ENCODE measurements at regions not wholly inside any gene's neighbourhood (a gene's known extent, or its start where the extent isn't known, plus 50 kb on each side); places are given as distances from the start of the nearest gene placed in this dataset.

GRCh38 chr5:58149345-58149744 is 310.5 kb downstream of the PLK2 start:
- Histone ChIP-seq H3K4me3 (no peak overlapping the region), H3K36me3 (no peaks in the 10 kb centered on the region), H3K4me1 (ENCODE audit: control insufficient read depth in 1 of 2, low read depth in 2 of 2) (no peaks in the 10 kb centered on the region), H3K27me3 (replicated peaks; ENCODE audit: insufficient read depth) (no peaks in the 10 kb centered on the region), H3K9me3 (no peaks in the 10 kb centered on the region), H3K27ac (no peak overlapping the region)
- DNase-seq (ENCODE audit: low spot score) (no peak), ATAC-seq (ENCODE audit: insufficient number of reproducible peaks, low FRiP score, low read depth) (no peak)
- TF ChIP-seq CTCF (IDR thresholded peaks at IDR 0.05): no peak

- Histone ChIP-seq H3K9me3 (no peaks in the 10 kb centered on the region), H3K4me3 (no peak overlapping the region), H3K4me1 (ENCODE audit: control insufficient read depth in 1 of 2, low read depth in 2 of 2) (no peaks in the 10 kb centered on the region), H3K27ac (no peak overlapping the region), H3K27me3 (replicated peaks; ENCODE audit: insufficient read depth) (no peaks in the 10 kb centered on the region), H3K36me3 (no peaks in the 10 kb centered on the region)
- TF ChIP-seq CTCF (IDR thresholded peaks at IDR 0.05): no peak
- DNase-seq (ENCODE audit: low spot score) (no peak), ATAC-seq (ENCODE audit: insufficient number of reproducible peaks, low FRiP score, low read depth) (no peak)
Measured at GRCh38 chr5:58148254-58148775, 311.6 kb downstream of the PLK2 start.

- DNase-seq (ENCODE audit: low spot score) (no peak), ATAC-seq (ENCODE audit: insufficient number of reproducible peaks, low FRiP score, low read depth) (no peak)
- H3K4me1 ChIP-seq (ENCODE audit: control insufficient read depth in 1 of 2, low read depth in 2 of 2): no peaks in the 10 kb centered on the region
- TF ChIP-seq CTCF (IDR thresholded peaks at IDR 0.05): no peak
- H3K27ac ChIP-seq: no peak overlapping the region
- H3K36me3 ChIP-seq: no peaks in the 10 kb centered on the region
- H3K9me3 ChIP-seq: no peaks in the 10 kb centered on the region
- H3K4me3 ChIP-seq: no peak overlapping the region
- H3K27me3 ChIP-seq (replicated peaks; ENCODE audit: insufficient read depth): no peaks in the 10 kb centered on the region
Measured at GRCh38 chr5:58145397-58145934, 314.4 kb downstream of the PLK2 start.

- H3K4me3 ChIP-seq: no peak overlapping the region
- ATAC-seq (ENCODE audit: insufficient number of reproducible peaks, low FRiP score, low read depth) (no peak), DNase-seq (ENCODE audit: low spot score) (no peak)
- H3K4me1 ChIP-seq (ENCODE audit: control insufficient read depth in 1 of 2, low read depth in 2 of 2): no peaks in the 10 kb centered on the region
- no peaks in the 10 kb centered on the region for H3K27me3 ChIP-seq (replicated peaks; ENCODE audit: insufficient read depth)
- no peaks in the 10 kb centered on the region for H3K9me3 ChIP-seq
- no peaks in the 10 kb centered on the region for H3K36me3 ChIP-seq
- TF ChIP-seq CTCF (IDR thresholded peaks at IDR 0.05): no peak
- no peak overlapping the region for H3K27ac ChIP-seq
Measured at GRCh38 chr5:58143727-58144126, 316.2 kb downstream of the PLK2 start.

DNA sequence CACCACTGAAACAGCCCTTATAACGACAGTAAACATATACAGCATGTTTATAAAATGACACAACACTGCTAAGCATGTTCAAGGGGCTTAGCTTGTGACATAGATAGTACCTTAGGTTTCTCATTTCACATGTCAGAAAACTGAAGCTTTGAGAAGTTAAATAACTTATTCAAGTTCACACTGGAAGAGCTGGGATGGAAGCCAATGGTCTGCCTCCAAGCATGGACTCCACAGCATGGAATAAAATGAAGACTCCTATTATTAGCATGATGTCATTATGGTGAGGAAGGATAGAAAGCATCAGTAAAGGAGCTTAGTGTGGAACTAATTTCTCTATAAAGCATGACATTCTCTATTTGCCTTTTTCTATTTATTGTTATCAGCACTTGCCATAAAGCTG is 316.7 kb downstream of the PLK2 start:
- TF ChIP-seq CTCF (IDR thresholded peaks at IDR 0.05): no peak
- H3K27me3 ChIP-seq (replicated peaks; ENCODE audit: insufficient read depth): no peaks in the 10 kb centered on the region
- H3K4me3 ChIP-seq: no peak overlapping the region
- ATAC-seq (ENCODE audit: insufficient number of reproducible peaks, low FRiP score, low read depth) (no peak), DNase-seq (ENCODE audit: low spot score) (no peak)
- H3K9me3 ChIP-seq: no peaks in the 10 kb centered on the region
- no peaks in the 10 kb centered on the region for H3K36me3 ChIP-seq
- no peak overlapping the region for H3K27ac ChIP-seq
- no peaks in the 10 kb centered on the region for H3K4me1 ChIP-seq (ENCODE audit: control insufficient read depth in 1 of 2, low read depth in 2 of 2)
